UCSD-AML1 (cell line): ENCODE measurements at regions not wholly inside any gene's neighbourhood (a gene's known extent, or its start where the extent isn't known, plus 50 kb on each side); places are given as distances from the start of the nearest gene placed in this dataset.
"Not testable (repeated sequence)": the region's sequence is repeated elsewhere in the genome, so short reads cannot be mapped to it uniquely, and the experiment has no call there.

Experiments used
- DNase-seq: peaks from one replicate; lab custom pipeline; 2025; ENCODE audit not compliant: unreplicated experiment; lab: John Stamatoyannopoulos, UW

GRCh38 chr14:96683562-96684289 is 113.5 kb upstream of the VRK1 start:
- no peak for DNase-seq

- DNase-seq, result no peak
Observed at GRCh38 chr14:96686126-96686525, 111.1 kb upstream of the VRK1 start.

- DNase-seq, result no peak
Observed at GRCh38 chr14:96688629-96689028, 108.6 kb upstream of the VRK1 start.

GRCh38 chr14:96690713-96691383 is 106.3 kb upstream of the VRK1 start:
- DNase-seq, result no peak

GRCh38 chr14:96693252-96693820 is 103.8 kb upstream of the VRK1 start:
- no peak for DNase-seq

GRCh38 chr14:96693987-96694386 is 103.2 kb upstream of the VRK1 start:
- no peak for DNase-seq

- DNase-seq, result no peak
Observed at GRCh38 chr14:96698960-96699539, 98.1 kb upstream of the VRK1 start.

GRCh38 chr14:96699666-96700065 is 97.5 kb upstream of the VRK1 start:
- DNase-seq, result no peak

- no peak for DNase-seq
Observed at GRCh38 chr14:96702831-96703230, 94.4 kb upstream of the VRK1 start.

GRCh38 chr14:96705422-96706092 is 91.6 kb upstream of the VRK1 start:
- no peak for DNase-seq

GRCh38 chr14:96706893-96707292 is 90.3 kb upstream of the VRK1 start:
- no peak for DNase-seq

- no peak for DNase-seq
Observed at GRCh38 chr14:96710060-96710666, 87.0 kb upstream of the VRK1 start.

GRCh38 chr14:96711559-96712267 is 85.5 kb upstream of the VRK1 start:
- no peak for DNase-seq

GRCh38 chr14:96713426-96713825 is 83.8 kb upstream of the VRK1 start:
- no peak for DNase-seq

GRCh38 chr14:96714537-96714936 is 82.6 kb upstream of the VRK1 start:
- DNase-seq, result not testable (repeated sequence)

GRCh38 chr14:96717116-96717515 is 80.1 kb upstream of the VRK1 start:
- DNase-seq, result no peak

- no peak for DNase-seq
Observed at GRCh38 chr14:96718407-96718806, 78.8 kb upstream of the VRK1 start.

GRCh38 chr14:96720702-96721101 is 76.5 kb upstream of the VRK1 start:
- DNase-seq, result not testable (repeated sequence)

GRCh38 chr14:96722736-96723135 is 74.4 kb upstream of the VRK1 start:
- DNase-seq, result no peak

- no peak for DNase-seq
Observed at GRCh38 chr14:96723946-96724345, 73.2 kb upstream of the VRK1 start.
